DMS53 (cell line): ENCODE measurements at regions not wholly inside any gene's neighbourhood (a gene's known extent, or its start where the extent isn't known, plus 50 kb on each side); places are given as distances from the start of the nearest gene placed in this dataset.

ENCODE experiments used
- DNase-seq: peaks from one replicate; lab custom pipeline; 2025; lab: John Stamatoyannopoulos, UW

- DNase-seq: peak; percentile 4
Measured at GRCh38 chr4:159444678-159445077, 341.8 kb downstream of the RAPGEF2 start.

GRCh38 chr4:159445692-159446091 lies 342.8 kb downstream of the RAPGEF2 start:
- no peak for DNase-seq

- peak; percentile 80 for DNase-seq
Measured at GRCh38 chr4:159446266-159446976, 343.5 kb downstream of the RAPGEF2 start.

GRCh38 chr4:159447296-159447695 lies 344.4 kb downstream of the RAPGEF2 start:
- no peak for DNase-seq

GRCh38 chr4:159451006-159451405 lies 348.1 kb downstream of the RAPGEF2 start:
- DNase-seq: no peak

- peak; percentile 69 for DNase-seq
Measured at GRCh38 chr4:159455675-159456237, 352.9 kb downstream of the RAPGEF2 start.

GRCh38 chr4:159460371-159460770 lies 357.5 kb downstream of the RAPGEF2 start:
- DNase-seq: no peak

- no peak for DNase-seq
Measured at GRCh38 chr4:159463235-159463634, 360.4 kb downstream of the RAPGEF2 start.

- no peak for DNase-seq
Measured at GRCh38 chr4:159464302-159464701, 361.4 kb downstream of the RAPGEF2 start.

- DNase-seq: no peak
Measured at GRCh38 chr4:159476886-159477285, 374.0 kb downstream of the RAPGEF2 start.

GRCh38 chr4:159480826-159481225 lies 377.9 kb downstream of the RAPGEF2 start:
- DNase-seq: no peak

GRCh38 chr4:159481936-159482335 lies 379.1 kb downstream of the RAPGEF2 start:
- no peak for DNase-seq

GRCh38 chr4:159483110-159483781 lies 380.4 kb downstream of the RAPGEF2 start:
- DNase-seq: no peak

GRCh38 chr4:159483782-159484741 lies 381.2 kb downstream of the RAPGEF2 start:
- peak; percentile 17 for DNase-seq

- no peak for DNase-seq
Measured at GRCh38 chr4:159484864-159485263, 382.0 kb downstream of the RAPGEF2 start.

- DNase-seq: peak; percentile 79
Measured at GRCh38 chr4:159487284-159487747, 384.4 kb downstream of the RAPGEF2 start.

GRCh38 chr4:159489646-159490045 lies 386.8 kb downstream of the RAPGEF2 start:
- no peak for DNase-seq

- no peak for DNase-seq
Measured at GRCh38 chr4:159495515-159496236, 392.8 kb downstream of the RAPGEF2 start.

- DNase-seq: no peak
Measured at GRCh38 chr4:159496248-159496647, 393.4 kb downstream of the RAPGEF2 start.

- DNase-seq: no peak
Measured at GRCh38 chr4:159497936-159498335, 395.1 kb downstream of the RAPGEF2 start.

- no peak for DNase-seq
Measured at GRCh38 chr4:159498446-159499115, 395.7 kb downstream of the RAPGEF2 start.
